ENCODE measurements at regions not wholly inside any gene's neighbourhood (a gene's known extent, or its start where the extent isn't known, plus 50 kb on each side); places are given as distances from the start of the nearest gene placed in this dataset.

GRCh38 chr15:31271224-31271635, 55.4 kb upstream of the KLF13 start:
- no peak for TF ChIP-seq CTCF (IDR thresholded peaks at IDR 0.05; ENCODE audit: low read length)
- TF ChIP-seq EZH2 (optimal IDR thresholded peaks at IDR 0.05; ENCODE audit: low read depth, low read length) = no peak

All from MM.1S (cell line).